ENCODE measurements at regions not wholly inside any gene's neighbourhood (a gene's known extent, or its start where the extent isn't known, plus 50 kb on each side); places are given as distances from the start of the nearest gene placed in this dataset.

GRCh38 chr20:48457193-48458002 lies 370.4 kb downstream of the PREX1 start:
- Histone ChIP-seq H3K27ac (ENCODE audit: low read length) (no peak overlapping the region), H3K9me3 (ENCODE audit: control insufficient read depth, insufficient read depth, low read length) (no peaks in the 10 kb centered on the region), H3K4me3 (ENCODE audit: low read length) (no peak overlapping the region), H3K27me3 (ENCODE audit: control insufficient read depth, insufficient read depth, low read length) (no peaks in the 10 kb centered on the region), H3K36me3 (ENCODE audit: control insufficient read depth, insufficient read depth, low read length) (no peaks in the 10 kb centered on the region), H3K4me1 (ENCODE audit: control insufficient read depth, insufficient read depth, low read length) (peaks cover 2% of the 10 kb centered on the region; the same call in 1 of the 2 replicates)
- WGBS (ENCODE audit: insufficient coverage, insufficient read length) = no CpG with 5 or more reads among the region's 10 CpGs
- DNase-seq (ENCODE audit: low read depth, low spot score) = no peak

- Histone ChIP-seq H3K4me3 (ENCODE audit: low read length) (no peak overlapping the region), H3K4me1 (ENCODE audit: control insufficient read depth, insufficient read depth, low read length) (peaks cover 2% of the 10 kb centered on the region; the same call in 1 of the 2 replicates), H3K9me3 (ENCODE audit: control insufficient read depth, insufficient read depth, low read length) (no peaks in the 10 kb centered on the region), H3K27me3 (ENCODE audit: control insufficient read depth, insufficient read depth, low read length) (no peaks in the 10 kb centered on the region), H3K36me3 (ENCODE audit: control insufficient read depth, insufficient read depth, low read length) (no peaks in the 10 kb centered on the region), H3K27ac (ENCODE audit: low read length) (no peak overlapping the region)
- DNase-seq (ENCODE audit: low read depth, low spot score) = no peak
- WGBS (ENCODE audit: insufficient coverage, insufficient read length) = no CpG with 5 or more reads among the region's 8 CpGs
These were observed 371.2 kb downstream of the PREX1 start for GRCh38 chr20:48456366-48457192.

- Histone ChIP-seq H3K4me1 (ENCODE audit: control insufficient read depth, insufficient read depth, low read length) (peaks cover 2% of the 10 kb centered on the region; the same call in 1 of the 2 replicates), H3K27ac (ENCODE audit: low read length) (no peak overlapping the region), H3K4me3 (ENCODE audit: low read length) (no peak overlapping the region), H3K9me3 (ENCODE audit: control insufficient read depth, insufficient read depth, low read length) (no peaks in the 10 kb centered on the region), H3K27me3 (ENCODE audit: control insufficient read depth, insufficient read depth, low read length) (no peaks in the 10 kb centered on the region), H3K36me3 (ENCODE audit: control insufficient read depth, insufficient read depth, low read length) (no peaks in the 10 kb centered on the region)
- DNase-seq (ENCODE audit: low read depth, low spot score) = no peak
- WGBS (ENCODE audit: insufficient coverage, insufficient read length) = no CpG with 5 or more reads among the region's 16 CpGs
These were observed 372.0 kb downstream of the PREX1 start for GRCh38 chr20:48455651-48456365.

GRCh38 chr20:48454671-48455490 lies 372.9 kb downstream of the PREX1 start:
- H3K27ac ChIP-seq (ENCODE audit: low read length) = no peak overlapping the region
- H3K36me3 ChIP-seq (ENCODE audit: control insufficient read depth, insufficient read depth, low read length) = no peaks in the 10 kb centered on the region
- no peaks in the 10 kb centered on the region for H3K27me3 ChIP-seq (ENCODE audit: control insufficient read depth, insufficient read depth, low read length)
- no peaks in the 10 kb centered on the region for H3K9me3 ChIP-seq (ENCODE audit: control insufficient read depth, insufficient read depth, low read length)
- WGBS (ENCODE audit: insufficient coverage, insufficient read length) = no CpG with 5 or more reads among the region's 14 CpGs
- DNase-seq (ENCODE audit: low read depth, low spot score) = no peak
- no peak overlapping the region for H3K4me3 ChIP-seq (ENCODE audit: low read length)
- H3K4me1 ChIP-seq (ENCODE audit: control insufficient read depth, insufficient read depth, low read length) = no peaks in the 10 kb centered on the region; the same call in 1 of the 2 replicates

GRCh38 chr20:48453477-48454093 lies 374.2 kb downstream of the PREX1 start:
- DNase-seq (ENCODE audit: low read depth, low spot score) = no peak
- H3K9me3 ChIP-seq (ENCODE audit: control insufficient read depth, insufficient read depth, low read length) = no peaks in the 10 kb centered on the region
- no peaks in the 10 kb centered on the region; the same call in 1 of the 2 replicates for H3K4me1 ChIP-seq (ENCODE audit: control insufficient read depth, insufficient read depth, low read length)
- no peaks in the 10 kb centered on the region for H3K36me3 ChIP-seq (ENCODE audit: control insufficient read depth, insufficient read depth, low read length)
- WGBS (ENCODE audit: insufficient coverage, insufficient read length) = no CpG with 5 or more reads among the region's 15 CpGs
- no peaks in the 10 kb centered on the region for H3K27me3 ChIP-seq (ENCODE audit: control insufficient read depth, insufficient read depth, low read length)
- no peak overlapping the region for H3K4me3 ChIP-seq (ENCODE audit: low read length)
- no peak overlapping the region for H3K27ac ChIP-seq (ENCODE audit: low read length)

- no peak overlapping the region for H3K4me3 ChIP-seq (ENCODE audit: low read length)
- no peaks in the 10 kb centered on the region for H3K9me3 ChIP-seq (ENCODE audit: control insufficient read depth, insufficient read depth, low read length)
- H3K4me1 ChIP-seq (ENCODE audit: control insufficient read depth, insufficient read depth, low read length) = no peaks in the 10 kb centered on the region; the same call in 1 of the 2 replicates
- DNase-seq (ENCODE audit: low read depth, low spot score) = no peak
- no peak overlapping the region for H3K27ac ChIP-seq (ENCODE audit: low read length)
- H3K27me3 ChIP-seq (ENCODE audit: control insufficient read depth, insufficient read depth, low read length) = no peaks in the 10 kb centered on the region
- no peaks in the 10 kb centered on the region for H3K36me3 ChIP-seq (ENCODE audit: control insufficient read depth, insufficient read depth, low read length)
- WGBS (ENCODE audit: insufficient coverage, insufficient read length) = no CpG with 5 or more reads among the region's 6 CpGs
These were observed 376.4 kb downstream of the PREX1 start for GRCh38 chr20:48451401-48451800.

- no peak overlapping the region for H3K4me3 ChIP-seq (ENCODE audit: low read length)
These were observed 378.9 kb downstream of the PREX1 start for GRCh38 chr20:48448666-48449600.

GRCh38 chr20:48447456-48447855 lies 380.3 kb downstream of the PREX1 start:
- Histone ChIP-seq H3K27me3 (ENCODE audit: control insufficient read depth, insufficient read depth, low read length) (no peaks in the 10 kb centered on the region), H3K36me3 (ENCODE audit: control insufficient read depth, insufficient read depth, low read length) (no peaks in the 10 kb centered on the region), H3K27ac (ENCODE audit: low read length) (no peak overlapping the region), H3K4me1 (ENCODE audit: control insufficient read depth, insufficient read depth, low read length) (no peaks in the 10 kb centered on the region), H3K9me3 (ENCODE audit: control insufficient read depth, insufficient read depth, low read length) (no peaks in the 10 kb centered on the region), H3K4me3 (ENCODE audit: low read length) (no peak overlapping the region; the same call in 1 of the 2 replicates)
- no peak for DNase-seq (ENCODE audit: low read depth, low spot score)
- WGBS (ENCODE audit: insufficient coverage, insufficient read length) = no CpG with 5 or more reads among the region's 4 CpGs

More at GRCh38 chr20:48448666-48449600, 378.9 kb downstream of the PREX1 start:
- Histone ChIP-seq H3K36me3 (ENCODE audit: control insufficient read depth, insufficient read depth, low read length) (no peaks in the 10 kb centered on the region), H3K9me3 (ENCODE audit: control insufficient read depth, insufficient read depth, low read length) (no peaks in the 10 kb centered on the region), H3K27me3 (ENCODE audit: control insufficient read depth, insufficient read depth, low read length) (no peaks in the 10 kb centered on the region), H3K27ac (ENCODE audit: low read length) (no peak overlapping the region), H3K4me1 (ENCODE audit: control insufficient read depth, insufficient read depth, low read length) (no peaks in the 10 kb centered on the region)
- no CpG with 5 or more reads among the region's 10 CpGs for WGBS (ENCODE audit: insufficient coverage, insufficient read length)
- no peak for DNase-seq (ENCODE audit: low read depth, low spot score)

- no peaks in the 10 kb centered on the region for H3K4me1 ChIP-seq (ENCODE audit: control insufficient read depth, insufficient read depth, low read length)
- no peaks in the 10 kb centered on the region for H3K36me3 ChIP-seq (ENCODE audit: control insufficient read depth, insufficient read depth, low read length)
- no peak for DNase-seq (ENCODE audit: low read depth, low spot score)
- no peaks in the 10 kb centered on the region for H3K27me3 ChIP-seq (ENCODE audit: control insufficient read depth, insufficient read depth, low read length)
- H3K9me3 ChIP-seq (ENCODE audit: control insufficient read depth, insufficient read depth, low read length) = no peaks in the 10 kb centered on the region
- no peak overlapping the region for H3K27ac ChIP-seq (ENCODE audit: low read length)
- 100% methylated on average over 3 of the region's 6 CpGs for WGBS (ENCODE audit: insufficient coverage, insufficient read length)
- no peak overlapping the region for H3K4me3 ChIP-seq (ENCODE audit: low read length)
These were observed 382.0 kb downstream of the PREX1 start for GRCh38 chr20:48445827-48446226.
